Stimulated activated CD8-positive, alpha-beta memory T cell treated with anti-CD3 and anti-CD28 coated beads, Interleukin-7, amount 100 ng/mL, for 4 hours (primary cell): ENCODE measurements at regions not wholly inside any gene's neighbourhood (a gene's known extent, or its start where the extent isn't known, plus 50 kb on each side); places are given as distances from the start of the nearest gene placed in this dataset.
"Not testable (repeated sequence)": the region's sequence is repeated elsewhere in the genome, so short reads cannot be mapped to it uniquely, and the experiment has no call there.

Experiments
- DNase-seq, 2 donors: peaks; one replicate each; pipeline ENCODE4 v3.0.0-alpha.2; 2020; ENCODE audit warnings: low read depth in 2 of 2

DNA sequence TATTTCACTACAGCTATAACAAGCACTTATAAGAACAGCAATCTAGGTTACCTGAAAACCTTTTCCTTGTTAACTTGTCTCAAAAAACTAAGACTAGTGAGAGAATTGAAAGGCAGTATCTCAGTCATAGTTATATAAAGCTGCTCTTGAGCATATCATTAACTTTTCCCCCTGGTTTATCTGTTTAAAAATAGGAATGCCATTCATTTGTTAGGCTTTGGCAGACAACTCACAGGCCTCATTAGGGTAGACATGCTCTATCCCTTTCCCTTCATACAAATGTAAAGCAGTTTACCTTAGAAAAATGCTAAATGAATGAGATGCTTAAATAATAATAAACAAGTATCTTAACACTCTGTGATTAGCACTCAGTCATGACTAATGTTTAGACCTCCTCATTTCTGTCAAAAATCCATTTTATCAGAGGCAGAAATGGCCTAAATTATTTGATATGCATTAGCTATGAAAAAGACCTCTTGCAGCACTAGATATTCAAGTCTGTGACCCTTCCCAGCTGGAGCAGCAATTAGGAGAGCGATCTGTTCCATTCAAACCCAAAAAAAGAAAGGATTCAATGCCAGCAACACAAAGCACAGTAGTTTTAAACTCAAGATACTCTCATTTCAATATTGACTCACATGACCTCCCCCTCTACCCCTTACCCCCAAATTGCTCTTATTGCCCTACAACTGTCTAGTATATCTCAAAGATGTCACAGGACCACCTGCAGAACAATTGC, 1578.8 kb upstream of the WWC1 start:
- no peak for DNase-seq

DNA sequence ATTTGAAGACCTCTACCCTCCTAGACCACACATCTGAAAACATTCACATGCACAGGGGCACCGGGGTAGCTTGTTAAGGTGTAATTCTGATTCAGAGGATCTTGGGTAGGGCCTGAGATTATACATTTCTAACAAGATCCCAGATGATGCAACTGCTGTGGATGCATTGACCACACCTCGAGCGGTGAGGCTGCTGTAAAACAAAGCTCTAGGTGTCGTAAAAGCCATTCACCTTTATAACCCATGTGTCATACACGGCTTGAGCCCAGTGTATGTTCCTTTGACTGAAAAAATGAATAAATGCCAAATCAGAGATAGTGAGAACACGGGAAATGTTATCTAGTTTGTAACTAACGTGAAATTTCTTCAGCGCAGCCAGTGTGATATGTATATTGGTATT, 1578.2 kb upstream of the WWC1 start:
- DNase-seq, result no peak

DNA sequence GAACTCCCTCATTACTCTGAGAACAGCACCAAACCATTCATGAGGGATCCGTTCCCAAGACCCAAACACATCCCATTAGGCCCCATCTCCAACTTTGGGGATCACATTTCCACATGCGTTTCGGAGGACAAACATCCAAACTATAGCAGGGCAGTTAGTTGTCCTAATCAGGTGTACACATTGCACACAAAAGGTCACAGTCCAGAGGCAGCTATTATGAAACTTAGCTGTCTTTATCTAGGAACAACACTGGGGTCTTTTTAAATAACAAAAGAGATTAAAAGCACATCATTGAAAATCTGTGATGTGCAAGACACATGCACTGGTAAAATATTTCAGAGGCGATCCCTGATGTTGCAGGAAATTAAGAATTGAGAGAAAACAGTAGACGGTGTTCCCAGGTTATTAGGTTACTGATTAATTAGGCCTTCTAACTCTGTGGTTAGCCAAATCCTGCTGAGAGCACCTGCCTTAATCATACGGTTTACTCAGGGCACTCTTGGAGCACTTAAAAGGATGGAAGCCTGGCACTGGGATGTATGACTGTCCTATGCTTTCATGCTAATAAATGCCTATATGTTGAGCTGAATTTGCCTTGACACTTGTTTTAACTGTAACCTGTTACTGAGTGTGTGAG, 1574.5 kb upstream of the WWC1 start:
- DNase-seq, result no peak

DNA sequence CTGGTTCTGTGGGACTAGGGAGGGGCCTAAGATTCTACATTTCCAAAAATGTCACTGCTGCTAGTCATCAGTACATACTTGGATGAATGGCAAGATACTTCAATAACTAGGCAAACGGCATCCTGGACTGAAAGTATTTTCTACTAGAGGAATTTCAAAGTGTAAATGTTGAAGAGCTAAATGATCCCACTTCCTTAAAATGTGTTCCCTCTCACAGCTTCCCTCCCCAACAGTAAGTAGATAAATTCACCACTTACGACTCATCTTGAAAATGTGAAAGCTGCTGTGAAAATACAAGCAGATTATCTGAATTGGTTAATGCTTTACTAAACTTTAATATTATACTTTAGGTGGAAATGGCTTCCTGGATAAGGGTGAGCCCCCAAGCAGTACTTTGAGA, 1571.5 kb upstream of the WWC1 start:
- no peak for DNase-seq

DNA sequence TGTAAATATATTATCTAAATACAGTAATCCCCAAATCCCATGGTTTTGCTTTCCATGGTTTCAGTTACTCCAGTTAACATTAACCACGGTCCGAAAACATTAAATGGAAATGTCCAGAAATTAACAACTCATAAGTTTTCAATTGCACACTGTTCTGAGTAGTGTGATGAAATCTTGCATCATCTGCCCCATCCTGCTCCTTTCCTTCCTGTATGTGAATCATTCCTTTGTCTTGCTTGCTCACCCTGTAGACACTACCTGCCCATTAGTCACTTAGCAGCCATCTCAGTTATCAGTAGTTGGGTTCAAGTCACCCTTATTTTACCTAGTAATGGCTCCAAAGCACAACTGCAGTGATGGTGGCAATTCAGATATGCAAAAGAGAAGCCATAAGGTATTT, 1568.5 kb upstream of the WWC1 start:
- no peak for DNase-seq

DNA sequence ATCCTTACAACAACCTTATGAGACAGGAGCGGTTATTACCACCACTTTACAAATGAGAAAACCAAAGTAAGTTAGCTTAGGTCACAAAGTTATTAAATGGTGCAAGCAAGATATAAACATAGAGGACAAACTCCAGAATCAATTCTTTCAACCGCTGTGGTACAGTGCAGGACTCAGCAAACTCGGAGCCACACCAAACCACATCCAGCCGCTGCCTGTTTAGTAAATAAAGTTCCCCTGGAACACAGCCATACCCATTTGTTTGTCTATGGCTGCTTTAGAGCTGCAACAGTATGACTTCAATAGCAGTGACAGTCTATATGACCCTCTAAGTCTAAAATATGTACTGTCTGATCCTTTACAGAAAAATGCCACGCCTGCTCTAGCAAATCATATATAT, 1567.2 kb upstream of the WWC1 start:
- no peak for DNase-seq

DNA sequence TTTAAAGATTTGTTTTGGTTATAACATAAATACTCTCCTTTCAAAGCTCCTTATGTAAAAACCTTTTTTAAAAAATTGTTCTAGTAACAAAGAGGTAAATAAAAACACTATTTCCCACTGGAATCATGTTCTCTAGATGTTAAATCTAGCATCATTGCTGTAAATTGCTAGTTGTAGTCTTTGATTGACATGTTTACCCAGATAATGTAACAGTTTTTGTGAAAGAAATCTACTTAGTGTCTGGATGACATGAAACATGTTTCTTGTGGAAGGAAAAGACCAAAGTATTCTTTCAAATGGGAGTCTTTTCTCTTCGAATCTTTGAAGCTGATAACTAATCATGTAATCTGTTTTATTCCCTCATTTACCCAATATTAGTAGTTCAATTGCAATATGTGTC, 1565.9 kb upstream of the WWC1 start:
- DNase-seq, result no peak

DNA sequence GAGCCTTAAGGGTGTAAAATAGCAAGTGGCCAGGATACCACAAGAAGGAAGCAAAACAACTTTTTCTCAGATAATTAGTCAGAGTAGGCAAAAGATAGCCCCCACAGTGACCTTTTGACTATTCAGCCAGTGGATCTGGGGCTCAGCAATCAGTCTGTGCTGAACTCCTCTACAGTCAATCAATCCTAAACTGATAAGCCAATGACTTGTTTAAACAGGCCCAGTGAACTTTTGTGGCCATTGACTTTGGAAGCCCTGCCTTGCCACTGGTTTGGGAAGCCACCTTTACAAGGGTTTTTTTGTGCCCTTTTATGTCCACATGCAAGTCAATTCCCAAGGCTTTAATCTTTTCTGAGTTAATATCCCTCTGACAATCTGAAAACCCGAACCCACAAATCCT, 1565.0 kb upstream of the WWC1 start:
- DNase-seq, result no peak

DNA sequence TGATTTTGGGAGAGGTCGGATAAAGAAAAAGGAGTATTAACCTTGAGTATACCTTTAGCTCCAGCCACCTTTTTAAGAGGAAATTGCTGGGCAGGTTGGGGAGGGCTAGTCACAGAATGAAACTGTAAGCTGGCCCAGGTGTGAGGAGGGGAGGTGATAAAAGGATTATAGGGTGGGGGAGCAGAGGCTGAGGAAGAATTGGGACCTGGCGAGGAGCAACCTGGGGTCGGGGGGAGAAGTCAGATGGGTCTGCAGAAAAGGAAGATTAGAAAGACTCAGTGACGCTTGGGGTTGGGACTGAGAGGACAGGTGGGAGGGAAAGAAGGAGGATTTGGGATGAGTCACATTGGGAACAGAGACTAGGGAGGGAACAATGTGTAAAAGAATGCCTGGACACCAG, 1548.5 kb upstream of the WWC1 start:
- DNase-seq, result not testable (repeated sequence)

DNA sequence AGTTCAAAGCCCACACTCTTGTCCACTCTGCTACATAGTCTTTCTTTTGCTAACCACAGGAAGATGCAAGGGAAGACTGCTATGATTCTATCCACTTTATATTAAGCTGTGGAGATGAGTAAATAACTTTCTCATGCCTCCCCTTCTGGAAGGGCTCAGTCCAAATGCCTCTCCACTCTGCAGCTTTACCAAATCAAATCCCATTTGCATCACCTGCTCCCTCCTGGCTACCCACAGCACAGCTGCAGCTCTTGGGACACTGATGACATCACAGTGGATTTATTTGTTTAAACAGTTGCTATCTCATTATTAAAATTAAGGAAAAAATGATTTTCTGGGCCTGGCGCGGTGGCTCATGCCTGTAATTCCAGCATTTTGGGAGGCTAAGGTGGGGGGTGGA, 1544.9 kb upstream of the WWC1 start:
- DNase-seq, result no peak

DNA sequence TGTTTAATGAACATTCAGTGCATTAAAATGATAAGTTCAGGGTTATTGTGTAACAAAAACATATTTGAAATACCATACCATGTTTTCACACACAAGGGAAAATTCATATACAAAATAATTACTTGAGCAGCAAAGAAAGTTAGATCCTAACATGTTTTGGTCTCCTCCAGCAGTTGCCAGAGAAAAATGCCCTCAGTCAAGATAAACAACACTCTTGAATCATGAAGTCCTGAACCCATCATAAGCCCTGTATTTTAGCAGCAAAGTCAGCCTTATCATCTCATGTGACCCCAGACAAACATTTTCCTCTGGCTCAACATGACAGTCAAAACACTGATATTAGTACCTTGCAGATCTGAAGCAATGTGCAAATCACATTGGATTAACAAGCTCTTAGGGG, 1541.1 kb upstream of the WWC1 start:
- no peak for DNase-seq

DNA sequence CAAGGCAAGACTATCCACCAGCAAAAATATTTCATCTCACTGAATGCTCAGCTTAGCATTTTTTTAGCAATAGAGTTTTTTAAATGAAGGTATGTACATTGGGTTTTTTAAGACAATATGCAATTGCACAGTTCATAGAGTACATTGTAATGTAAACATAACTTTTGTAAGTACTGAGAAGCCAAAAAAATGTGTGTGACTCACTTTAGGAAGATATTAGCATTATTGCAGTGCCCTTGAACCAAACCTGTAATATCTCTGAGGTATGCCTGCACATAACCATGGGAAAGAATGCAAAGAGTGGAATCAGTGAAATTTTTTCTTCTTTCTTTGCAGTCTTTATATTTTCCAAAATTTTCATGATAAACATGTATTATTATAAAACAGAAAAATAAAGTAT, 1533.3 kb upstream of the WWC1 start:
- DNase-seq, result no peak

DNA sequence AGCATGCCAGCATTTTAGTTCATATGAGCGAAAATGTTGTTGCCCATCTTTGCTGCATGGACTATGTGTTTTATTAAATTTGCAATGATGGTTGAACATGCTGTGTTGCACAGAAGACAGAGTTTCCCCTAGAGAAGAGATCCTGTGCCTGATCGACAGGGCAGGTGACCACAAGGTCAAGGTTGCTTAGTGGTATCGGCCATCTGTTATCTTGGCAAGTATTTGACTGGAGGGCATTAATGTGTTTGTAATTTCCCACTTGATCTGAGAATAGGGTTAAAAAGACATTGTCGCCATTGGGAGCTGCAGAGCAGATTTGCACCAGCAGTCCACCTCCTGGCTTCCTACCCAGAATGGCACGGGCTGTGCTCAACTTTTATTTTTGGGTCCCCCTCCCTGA, 1523.6 kb upstream of the WWC1 start:
- no peak for DNase-seq

DNA sequence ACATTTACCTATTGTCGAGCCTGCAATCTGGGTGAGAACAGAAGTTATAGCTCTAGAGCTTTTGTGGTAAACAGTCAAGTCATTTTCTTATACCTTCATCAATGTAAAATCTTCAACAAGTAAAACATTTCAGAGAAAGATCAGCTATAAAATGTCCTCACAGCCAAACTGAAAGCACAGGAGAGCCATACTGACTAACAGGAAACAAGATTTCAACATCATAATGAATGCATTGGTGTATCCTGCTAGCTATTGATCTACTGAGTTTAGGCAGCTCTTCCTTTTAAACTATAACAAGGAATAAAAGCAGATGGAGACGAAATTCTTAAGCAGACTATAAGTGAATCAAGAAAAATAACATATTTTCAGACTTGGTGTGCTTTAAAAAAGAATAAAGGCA, 1522.9 kb upstream of the WWC1 start:
- no peak for DNase-seq

DNA sequence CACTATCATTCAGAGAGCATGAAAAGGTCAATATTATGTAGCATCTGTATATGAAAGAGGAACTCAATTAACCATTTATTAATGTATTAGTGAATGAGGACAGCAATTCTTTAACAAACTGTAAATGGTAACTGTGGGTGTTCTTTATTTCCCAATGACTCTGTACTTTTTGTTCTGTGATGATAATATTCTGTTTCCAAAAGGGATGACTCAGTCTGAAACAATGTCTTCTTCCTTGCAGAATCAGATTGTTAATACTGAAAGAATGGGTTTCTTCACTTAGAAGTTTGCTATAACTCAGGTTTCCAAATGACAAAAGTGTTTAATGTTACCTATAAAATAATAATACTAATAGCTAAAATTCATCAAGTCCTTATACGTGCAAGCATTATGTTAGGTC, 1518.7 kb upstream of the WWC1 start:
- DNase-seq, result no peak

DNA sequence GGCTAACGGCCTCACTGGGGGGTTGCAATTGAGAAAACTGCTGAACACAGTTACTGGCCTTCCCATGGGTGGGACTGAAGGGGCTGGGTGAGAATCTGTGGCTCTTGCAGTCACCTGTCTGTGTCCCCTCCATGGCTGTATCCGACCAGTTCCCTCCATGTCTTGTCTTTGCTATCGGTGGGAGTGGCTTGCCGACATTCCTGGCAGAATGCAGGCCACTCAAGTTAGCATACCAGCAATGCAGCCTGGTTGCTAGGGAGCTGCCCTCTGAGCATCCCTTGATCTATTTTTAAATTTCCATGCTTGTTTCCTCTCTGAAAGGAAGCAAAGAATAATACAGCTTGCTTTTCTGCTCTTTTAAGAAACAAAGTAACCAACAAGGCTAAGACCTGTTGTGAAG, 1509.7 kb upstream of the WWC1 start:
- no peak for DNase-seq

DNA sequence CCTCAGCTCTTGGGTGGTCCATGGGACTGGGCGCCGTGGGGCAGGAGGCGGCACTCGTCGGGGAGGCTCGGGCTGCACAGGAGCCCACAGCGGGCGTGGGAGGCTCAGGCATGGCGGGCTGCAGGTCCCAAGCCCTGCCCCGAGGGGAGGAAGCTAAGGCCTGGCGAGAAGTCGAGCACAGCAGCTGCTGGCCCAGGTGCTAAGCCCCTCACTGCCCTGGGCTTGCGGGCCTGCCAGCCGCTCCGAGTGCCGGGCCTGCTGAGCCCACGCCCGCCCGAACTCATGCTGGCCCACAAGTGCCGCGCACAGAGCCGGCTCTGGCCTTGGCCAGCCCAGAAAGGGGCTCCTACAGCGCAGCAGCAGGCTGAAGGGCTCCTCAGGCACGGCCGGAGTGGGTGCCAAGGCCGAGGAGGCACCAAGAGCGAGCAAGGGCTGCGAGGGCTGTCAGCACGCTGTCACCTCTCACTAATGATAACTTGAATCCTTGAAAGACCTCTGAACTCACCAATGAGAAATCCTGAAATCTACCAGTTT, 1506.8 kb upstream of the WWC1 start:
- DNase-seq, result no peak

DNA sequence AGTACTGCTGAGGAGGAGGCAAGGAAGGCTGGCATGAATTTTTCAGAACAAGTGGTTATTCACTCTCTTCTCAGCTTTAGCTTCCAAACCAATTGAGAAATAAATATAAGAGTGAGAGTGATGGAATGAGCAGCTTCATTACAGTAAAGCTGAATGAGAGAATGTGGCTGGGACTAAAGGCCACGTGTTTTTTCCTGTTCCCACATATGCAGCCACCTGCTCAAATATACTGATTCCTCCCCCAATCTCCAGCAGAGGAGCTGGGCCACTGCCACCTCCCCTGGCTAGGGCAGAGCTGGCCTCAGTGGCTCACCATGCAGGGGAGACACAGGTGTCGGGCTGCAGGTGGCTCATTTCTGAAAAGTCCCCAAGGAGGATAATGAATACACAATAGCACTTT, 1505.3 kb upstream of the WWC1 start:
- DNase-seq, result no peak

DNA sequence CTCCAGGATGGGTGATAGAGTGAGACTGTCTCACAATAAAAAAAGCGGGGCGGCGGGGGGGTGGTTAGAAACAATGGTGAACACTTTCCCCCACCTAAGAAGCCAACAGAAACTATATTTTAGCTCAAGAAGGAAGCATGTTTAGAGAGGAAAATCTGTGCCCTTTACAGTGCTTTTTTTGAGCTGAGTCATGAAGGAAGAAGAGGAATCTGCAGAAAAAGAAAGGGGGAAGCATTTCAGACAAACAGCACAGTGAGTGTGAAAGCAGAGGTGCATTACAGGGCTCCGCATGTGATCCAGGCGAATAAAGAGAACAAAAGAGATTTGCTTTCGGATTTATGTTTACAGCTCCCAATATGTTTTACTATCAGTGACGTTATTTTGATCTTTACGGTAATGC, 1504.6 kb upstream of the WWC1 start:
- DNase-seq, result no peak

DNA sequence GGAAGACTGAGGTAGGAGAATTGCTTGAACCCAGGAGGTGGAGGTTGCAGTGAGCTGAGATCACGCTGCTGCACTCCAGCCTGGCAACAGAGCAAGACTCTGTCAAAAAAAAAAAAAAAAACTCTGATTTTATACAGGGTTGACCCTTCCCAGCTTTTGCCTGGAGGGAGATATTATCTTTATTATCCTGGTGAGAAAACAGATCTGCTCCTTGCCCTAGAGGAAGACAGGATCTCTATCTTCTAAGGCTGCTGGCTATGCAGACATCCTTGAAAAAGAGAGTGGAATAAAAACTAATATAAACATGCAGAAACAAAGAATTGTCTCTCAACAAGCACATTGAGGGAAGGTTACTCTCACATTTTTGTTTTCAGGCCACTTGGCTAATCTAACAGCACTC, 1503.4 kb upstream of the WWC1 start:
- no peak for DNase-seq

DNA sequence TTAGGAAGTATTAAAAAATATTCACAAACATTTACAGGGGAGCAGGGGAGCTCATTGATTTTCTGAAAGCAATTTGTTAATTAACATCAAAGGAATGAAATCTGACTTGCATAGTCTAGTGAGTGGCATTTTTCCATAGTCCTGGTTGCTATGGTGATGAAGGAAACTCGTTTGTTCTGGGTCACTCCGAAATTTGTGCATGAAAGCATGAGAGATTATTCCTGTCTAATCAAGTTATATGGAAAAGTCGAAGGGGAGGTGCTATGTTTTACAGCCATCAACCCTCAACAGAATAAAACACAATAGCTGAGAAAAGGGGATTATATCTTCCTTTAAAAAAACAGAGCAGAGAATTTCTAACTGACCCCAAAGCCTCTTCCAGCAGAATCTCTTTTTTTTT, 1495.7 kb upstream of the WWC1 start:
- no peak for DNase-seq

DNA sequence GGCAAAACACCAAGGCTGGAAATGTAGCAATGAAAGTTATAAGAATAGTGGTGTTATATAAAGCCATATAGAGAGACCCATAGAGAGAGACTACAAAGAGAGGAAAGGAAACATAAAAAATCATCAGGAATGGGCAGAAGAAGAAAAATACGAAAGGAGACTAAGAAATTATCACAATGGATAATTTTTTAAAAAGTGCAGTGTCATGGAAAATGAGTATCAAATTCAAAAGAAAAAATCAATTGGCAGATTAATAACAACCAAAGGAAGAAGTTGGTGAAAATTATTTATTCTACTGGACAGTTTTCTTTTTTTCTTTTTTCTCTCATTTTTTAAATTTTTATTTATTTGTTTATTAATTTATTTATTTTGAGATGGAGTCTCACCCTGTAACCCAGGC, 1488.4 kb upstream of the WWC1 start:
- no peak for DNase-seq

DNA sequence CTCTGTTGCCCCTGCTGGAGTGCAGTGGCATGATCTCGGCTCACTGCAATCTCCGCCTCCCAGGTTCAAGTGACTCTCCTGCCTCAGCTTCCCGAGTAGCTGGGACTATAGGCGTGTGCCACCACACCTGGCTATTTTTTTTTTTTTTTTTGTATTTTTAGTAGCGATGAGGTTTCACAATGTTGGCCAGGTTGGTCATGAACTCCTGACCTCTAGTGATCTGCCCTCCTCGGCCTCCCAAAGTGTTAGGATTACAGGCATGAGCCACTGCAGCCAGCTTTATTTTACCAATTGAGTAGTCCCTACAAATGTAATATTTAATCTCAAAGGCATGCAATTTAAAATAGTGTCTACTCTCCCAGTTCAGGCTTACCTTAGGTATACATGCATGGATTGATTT, 1487.2 kb upstream of the WWC1 start:
- DNase-seq, result not testable (repeated sequence)

DNA sequence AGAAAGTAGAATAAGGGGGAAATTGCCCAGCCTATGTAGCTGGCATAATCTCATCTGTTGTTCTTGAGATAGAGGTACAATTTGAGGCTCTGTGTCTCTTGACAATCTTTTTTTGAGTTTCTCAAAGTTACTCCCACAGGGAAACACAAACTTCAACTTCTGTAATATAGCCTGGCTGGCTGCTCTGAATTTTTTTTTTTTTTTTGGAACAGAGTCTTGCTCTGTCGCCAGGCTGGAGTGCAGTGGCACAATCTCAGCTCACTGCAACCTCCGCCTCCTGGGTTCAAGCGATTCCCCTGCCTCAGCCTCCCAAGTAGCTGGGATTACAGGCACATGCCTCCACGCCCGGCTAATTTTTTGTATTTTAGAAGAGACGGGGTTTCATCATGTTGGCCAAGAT, 1486.8 kb upstream of the WWC1 start:
- DNase-seq, result not testable (repeated sequence)
